ENCODE measurements at regions not wholly inside any gene's neighbourhood (a gene's known extent, or its start where the extent isn't known, plus 50 kb on each side); places are given as distances from the start of the nearest gene placed in this dataset.

- no peak for TF ChIP-seq CTCF (IDR thresholded peaks at IDR 0.05)
- TF ChIP-seq POLR2A (IDR thresholded peaks at IDR 0.05) = no peak
These were observed 706.1 kb downstream of the EPHA3 start for GRCh38 chr3:89813500-89813899.
